SK-N-SH (cell line): ENCODE measurements at regions not wholly inside any gene's neighbourhood (a gene's known extent, or its start where the extent isn't known, plus 50 kb on each side); places are given as distances from the start of the nearest gene placed in this dataset.

Experiments
- CTCF ChIA-PET: fragments of 300-600, 350-600 bp; formaldehyde crosslinking; extraction: SDS; loops from one replicate; lab custom pipeline; 2021; lab: Yijun Ruan, JAX
- POLR2A ChIA-PET: fragments of 350-600 bp; sonication (Branson Sonifier 250); formaldehyde crosslinking; extraction: SDS; loops from one replicate; lab custom pipeline; 2020; ENCODE audit warnings: antibody characterized with exemption, inconsistent platforms; lab: Yijun Ruan, JAX
- DNase-seq: peaks from one replicate; pipeline ENCODE4 v3.0.0; 2012
- H2AFZ ChIP-seq: fragments of 200-600 bp; sonication (generic); 2 replicates; pipeline ENCODE4 v1.8.1; 2016; ENCODE audit warnings: antibody characterized with exemption, mild to moderate bottlenecking, low read depth
- H3F3A ChIP-seq: fragments of 200-600 bp; sonication (generic); replicated peaks from 2 replicates; pipeline ENCODE3; 2016; ENCODE audit warnings: antibody characterized with exemption, mild to moderate bottlenecking; ENCODE audit not compliant: insufficient read depth
- H3K27ac ChIP-seq, 2 experiments: fragments of 200-500 bp in 1 of 2; fragments of 200-600 bp in 1 of 2; sonication (Bioruptor generic) in 1 of 2; sonication (generic), shearing (Covaris generic) in 1 of 2; 2 replicates each; pipeline versions ENCODE4 v1.5.1 to v1.6.1; 2014 to 2016; ENCODE audit warnings: low read depth in 2 of 2, inconsistent platforms in 1 of 2, low read length in 1 of 2, mild to moderate bottlenecking in 1 of 2, mixed read lengths in 1 of 2
- H3K27me3 ChIP-seq: fragments of 200-600 bp; sonication (generic), shearing (Covaris generic); 2 replicates; pipeline ENCODE4 v1.6.1; 2016; ENCODE audit warnings: mixed run types; ENCODE audit not compliant: insufficient read depth
- H3K36me3 ChIP-seq, 2 experiments: fragments of 200-500 bp in 1 of 2; fragments of 200-600 bp in 1 of 2; sonication (Bioruptor generic) in 1 of 2; sonication (generic) in 1 of 2; replicated peaks in 1 of 2; 2 replicates each; pipeline versions ENCODE3 to v1.5.1; 2014 to 2016; ENCODE audit warnings: low read length in 1 of 2, mild to moderate bottlenecking in 1 of 2; ENCODE audit not compliant: insufficient read depth in 2 of 2, control insufficient read depth in 1 of 2
- H3K4me1 ChIP-seq, 2 experiments: fragments of 200-500 bp in 1 of 2; fragments of 200-600 bp in 1 of 2; sonication (Bioruptor generic) in 1 of 2; sonication (generic), shearing (Covaris generic) in 1 of 2; 2 replicates each; pipeline versions ENCODE4 v1.5.1 to v1.6.1; 2014 to 2016; ENCODE audit warnings: low read depth in 1 of 2, low read length in 1 of 2, mixed run types in 1 of 2; ENCODE audit not compliant: insufficient read depth in 2 of 2, control insufficient read depth in 1 of 2
- H3K4me2 ChIP-seq: fragments of 200-600 bp; sonication (generic), shearing (Covaris generic); 2 replicates; pipeline ENCODE4 v1.6.1; 2017; ENCODE audit warnings: mixed run types
- H3K4me3 ChIP-seq, 2 experiments: fragments of 200-500 bp in 1 of 2; fragments of 200-600 bp in 1 of 2; sonication (Bioruptor generic) in 1 of 2; sonication (generic), shearing (Covaris generic) in 1 of 2; 2 replicates each; pipeline versions ENCODE4 v1.5.1 to v1.8.1; 2014 to 2016; ENCODE audit warnings: low read depth in 2 of 2, inconsistent platforms in 1 of 2, low read length in 1 of 2, mild to moderate bottlenecking in 1 of 2, mixed read lengths in 1 of 2, moderate library complexity in 1 of 2
- H3K79me2 ChIP-seq: fragments of 200-600 bp; sonication (generic); 2 replicates; pipeline ENCODE4 v1.8.1; 2017; ENCODE audit warnings: mild to moderate bottlenecking; ENCODE audit not compliant: insufficient read depth
- H3K9ac ChIP-seq: fragments of 200-600 bp; sonication (generic); 2 replicates; pipeline ENCODE4 v1.6.1; 2017; ENCODE audit warnings: mixed run types
- H3K9me2 ChIP-seq: fragments of 200-600 bp; sonication (generic); 2 replicates; pipeline ENCODE4 v1.6.1; 2017; ENCODE audit warnings: mixed run types
- H3K9me3 ChIP-seq: fragments of 200-600 bp; sonication (generic); 2 replicates; pipeline ENCODE4 v1.6.1; 2017; ENCODE audit warnings: mixed run types, mild to moderate bottlenecking, moderate library complexity
- H4K20me1 ChIP-seq: fragments of 200-600 bp; sonication (generic); 2 replicates; pipeline ENCODE4 v1.6.1; 2017; ENCODE audit warnings: mild to moderate bottlenecking, mixed run types; ENCODE audit not compliant: insufficient read depth
- CHD2 ChIP-seq: fragments of 150-350 bp; IDR thresholded peaks from 2 replicates; pipeline ENCODE4 v1.6.1; 2018; ENCODE audit warnings: low read length; ENCODE audit not compliant: partially characterized antibody
- ELF1 ChIP-seq: IDR thresholded peaks from 2 replicates; pipeline ENCODE4 v1.4.0; 2012
- EZH2phosphoT487 ChIP-seq: fragments of 200-600 bp; sonication (generic); IDR thresholded peaks from 2 replicates; pipeline ENCODE4 v1.6.1; 2017; ENCODE audit warnings: low read depth, mixed run types, mild to moderate bottlenecking, antibody characterized with exemption, moderate library complexity, borderline replicate concordance
- GATA2 ChIP-seq: sonication (generic); formaldehyde crosslinking; IDR thresholded peaks from 2 replicates; pipeline ENCODE4 v1.5.0; 2020; ENCODE audit warnings: mild to moderate bottlenecking, missing genetic modification reagents
- JUND ChIP-seq: IDR thresholded peaks from 2 replicates; pipeline ENCODE4 v1.4.0; 2012
- MXI1 ChIP-seq: IDR thresholded peaks from 2 replicates; pipeline ENCODE4 v1.6.1; 2012; ENCODE audit warnings: mild to moderate bottlenecking, low read depth, low read length, improper control_type of control experiment
- RAD21 ChIP-seq: IDR thresholded peaks from 2 replicates; pipeline ENCODE4 v1.6.1; 2012; ENCODE audit warnings: mild to moderate bottlenecking, low read length
- RFX5 ChIP-seq: IDR thresholded peaks from 2 replicates; pipeline ENCODE4 v1.6.1; 2012; ENCODE audit warnings: mild to moderate bottlenecking, improper control_type of control experiment, low read length
- SIN3A ChIP-seq: IDR thresholded peaks from 2 replicates; pipeline ENCODE4 v1.6.1; 2012; ENCODE audit warnings: low read depth, mild to moderate bottlenecking, low read length, moderate library complexity, borderline replicate concordance
- SMC3 ChIP-seq: IDR thresholded peaks from 2 replicates; pipeline ENCODE4 v1.6.1; 2012; ENCODE audit warnings: low read depth, low read length, improper control_type of control experiment
- TAF1 ChIP-seq: IDR thresholded peaks from 2 replicates; pipeline ENCODE4 v1.6.1; 2012; ENCODE audit warnings: low read depth, mild to moderate bottlenecking, low read length, moderate library complexity, borderline replicate concordance
- YY1 ChIP-seq: IDR thresholded peaks from 2 replicates; pipeline ENCODE4 v1.4.0; 2012; ENCODE audit warnings: low read depth, mild to moderate bottlenecking
- WGBS: methylation state at CpG from one replicate; pipeline ENCODE4 v1.1.6; 2017; ENCODE audit warnings: low lambda C conversion rate; 5-methylcytosine and 5-hydroxymethylcytosine counted together
- TF ChIP-seq, protein P1 (sequence below): IDR thresholded peaks from 2 replicates; pipeline ENCODE4 v1.4.0; 2012; ENCODE audit warnings: low read depth, borderline replicate concordance
- TF ChIP-seq, protein P2 (sequence below): IDR thresholded peaks from 2 replicates; pipeline ENCODE4 v1.4.0; 2012; ENCODE audit warnings: low read depth, borderline replicate concordance
- TF ChIP-seq, protein P3 (sequence below): fragments of 200-600 bp; sonication (generic); IDR thresholded peaks from 2 replicates; pipeline ENCODE4 v1.6.1; 2017; ENCODE audit warnings: antibody characterized with exemption, mild to moderate bottlenecking, moderate library complexity
- TF ChIP-seq, protein P4 (sequence below): fragments of 150-350 bp; IDR thresholded peaks from 2 replicates; pipeline ENCODE4 v1.6.1; 2017; ENCODE audit warnings: antibody characterized with exemption, low read length, low read depth, borderline replicate concordance
- TF ChIP-seq, protein P5 (sequence below): fragments of 150-350 bp; IDR thresholded peaks from 2 replicates; pipeline ENCODE4 v1.6.1; 2016; ENCODE audit warnings: mild to moderate bottlenecking, low read depth, low read length

DNA sequence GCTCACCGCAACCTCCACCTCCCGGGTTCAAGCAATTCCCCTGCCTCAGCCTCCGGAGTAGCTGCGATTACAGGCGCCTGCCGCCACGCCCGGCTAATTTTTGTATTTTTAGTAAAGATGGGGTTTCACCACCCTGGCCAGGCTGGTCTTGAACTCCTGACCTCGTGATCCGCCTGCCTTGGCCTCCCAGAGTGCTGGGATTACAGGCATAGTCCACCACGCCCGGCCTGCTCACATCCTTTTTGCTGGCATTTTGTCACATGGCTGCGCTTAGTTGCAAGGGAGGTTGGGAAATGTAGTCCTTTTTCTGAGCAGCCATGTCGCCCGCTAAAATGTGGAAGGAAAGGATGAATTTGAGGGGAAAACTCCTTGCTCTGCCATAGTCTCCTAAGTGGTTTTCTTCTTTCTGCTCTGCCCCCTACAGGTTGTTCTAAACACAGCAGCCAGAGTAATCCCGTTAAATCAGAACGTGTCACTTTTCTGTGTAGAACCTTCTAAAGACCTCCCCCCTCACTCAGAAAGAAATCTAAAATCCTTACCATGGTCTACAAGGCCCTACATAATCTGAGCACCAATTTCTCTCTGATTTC, 57.8 kb upstream of the HSPA9 start:
- POLR2A ChIA-PET: no interaction called here
- H3K9ac ChIP-seq: no peak overlapping the region

More for the DNA sequence above, 57.8 kb upstream of the HSPA9 start:
- Histone ChIP-seq H3K9me2 (no peaks in the 10 kb centered on the region), H4K20me1 (no peaks in the 10 kb centered on the region), H3K79me2 (no peaks in the 10 kb centered on the region), H3K4me3 (no peak overlapping the region)
- TF ChIP-seq ELF1 (no peak), RFX5 (no peak; the same call in 1 of the 2 replicates), YY1 (peak; percentile 71; the same call in 1 of the 2 replicates), MXI1 (no peak), SIN3A (no peak), CHD2 (peak; percentile 21), RAD21 (peak; percentile 53), JUND (no peak), EZH2phosphoT487 (no peak), TAF1 (no peak), GATA2 (CRISPR knock-in tag) (no peak), SMC3 (no peak)
- TF ChIP-seq, protein P1, sequence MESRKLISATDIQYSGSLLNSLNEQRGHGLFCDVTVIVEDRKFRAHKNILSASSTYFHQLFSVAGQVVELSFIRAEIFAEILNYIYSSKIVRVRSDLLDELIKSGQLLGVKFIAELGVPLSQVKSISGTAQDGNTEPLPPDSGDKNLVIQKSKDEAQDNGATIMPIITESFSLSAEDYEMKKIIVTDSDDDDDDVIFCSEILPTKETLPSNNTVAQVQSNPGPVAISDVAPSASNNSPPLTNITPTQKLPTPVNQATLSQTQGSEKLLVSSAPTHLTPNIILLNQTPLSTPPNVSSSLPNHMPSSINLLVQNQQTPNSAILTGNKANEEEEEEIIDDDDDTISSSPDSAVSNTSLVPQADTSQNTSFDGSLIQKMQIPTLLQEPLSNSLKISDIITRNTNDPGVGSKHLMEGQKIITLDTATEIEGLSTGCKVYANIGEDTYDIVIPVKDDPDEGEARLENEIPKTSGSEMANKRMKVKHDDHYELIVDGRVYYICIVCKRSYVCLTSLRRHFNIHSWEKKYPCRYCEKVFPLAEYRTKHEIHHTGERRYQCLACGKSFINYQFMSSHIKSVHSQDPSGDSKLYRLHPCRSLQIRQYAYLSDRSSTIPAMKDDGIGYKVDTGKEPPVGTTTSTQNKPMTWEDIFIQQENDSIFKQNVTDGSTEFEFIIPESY: 0 out of 2 replicates have a peak, but pooled peaks have one; percentile 20
- TF ChIP-seq, protein P2, sequence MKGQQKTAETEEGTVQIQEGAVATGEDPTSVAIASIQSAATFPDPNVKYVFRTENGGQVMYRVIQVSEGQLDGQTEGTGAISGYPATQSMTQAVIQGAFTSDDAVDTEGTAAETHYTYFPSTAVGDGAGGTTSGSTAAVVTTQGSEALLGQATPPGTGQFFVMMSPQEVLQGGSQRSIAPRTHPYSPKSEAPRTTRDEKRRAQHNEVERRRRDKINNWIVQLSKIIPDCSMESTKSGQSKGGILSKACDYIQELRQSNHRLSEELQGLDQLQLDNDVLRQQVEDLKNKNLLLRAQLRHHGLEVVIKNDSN: peak; percentile 86
- TF ChIP-seq, protein P3, sequence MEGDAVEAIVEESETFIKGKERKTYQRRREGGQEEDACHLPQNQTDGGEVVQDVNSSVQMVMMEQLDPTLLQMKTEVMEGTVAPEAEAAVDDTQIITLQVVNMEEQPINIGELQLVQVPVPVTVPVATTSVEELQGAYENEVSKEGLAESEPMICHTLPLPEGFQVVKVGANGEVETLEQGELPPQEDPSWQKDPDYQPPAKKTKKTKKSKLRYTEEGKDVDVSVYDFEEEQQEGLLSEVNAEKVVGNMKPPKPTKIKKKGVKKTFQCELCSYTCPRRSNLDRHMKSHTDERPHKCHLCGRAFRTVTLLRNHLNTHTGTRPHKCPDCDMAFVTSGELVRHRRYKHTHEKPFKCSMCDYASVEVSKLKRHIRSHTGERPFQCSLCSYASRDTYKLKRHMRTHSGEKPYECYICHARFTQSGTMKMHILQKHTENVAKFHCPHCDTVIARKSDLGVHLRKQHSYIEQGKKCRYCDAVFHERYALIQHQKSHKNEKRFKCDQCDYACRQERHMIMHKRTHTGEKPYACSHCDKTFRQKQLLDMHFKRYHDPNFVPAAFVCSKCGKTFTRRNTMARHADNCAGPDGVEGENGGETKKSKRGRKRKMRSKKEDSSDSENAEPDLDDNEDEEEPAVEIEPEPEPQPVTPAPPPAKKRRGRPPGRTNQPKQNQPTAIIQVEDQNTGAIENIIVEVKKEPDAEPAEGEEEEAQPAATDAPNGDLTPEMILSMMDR: peak; percentile 47
- TF ChIP-seq, protein P4, sequence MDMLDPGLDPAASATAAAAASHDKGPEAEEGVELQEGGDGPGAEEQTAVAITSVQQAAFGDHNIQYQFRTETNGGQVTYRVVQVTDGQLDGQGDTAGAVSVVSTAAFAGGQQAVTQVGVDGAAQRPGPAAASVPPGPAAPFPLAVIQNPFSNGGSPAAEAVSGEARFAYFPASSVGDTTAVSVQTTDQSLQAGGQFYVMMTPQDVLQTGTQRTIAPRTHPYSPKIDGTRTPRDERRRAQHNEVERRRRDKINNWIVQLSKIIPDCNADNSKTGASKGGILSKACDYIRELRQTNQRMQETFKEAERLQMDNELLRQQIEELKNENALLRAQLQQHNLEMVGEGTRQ: peak; percentile 29; the same call in 1 of the 2 replicates
- TF ChIP-seq, protein P5, sequence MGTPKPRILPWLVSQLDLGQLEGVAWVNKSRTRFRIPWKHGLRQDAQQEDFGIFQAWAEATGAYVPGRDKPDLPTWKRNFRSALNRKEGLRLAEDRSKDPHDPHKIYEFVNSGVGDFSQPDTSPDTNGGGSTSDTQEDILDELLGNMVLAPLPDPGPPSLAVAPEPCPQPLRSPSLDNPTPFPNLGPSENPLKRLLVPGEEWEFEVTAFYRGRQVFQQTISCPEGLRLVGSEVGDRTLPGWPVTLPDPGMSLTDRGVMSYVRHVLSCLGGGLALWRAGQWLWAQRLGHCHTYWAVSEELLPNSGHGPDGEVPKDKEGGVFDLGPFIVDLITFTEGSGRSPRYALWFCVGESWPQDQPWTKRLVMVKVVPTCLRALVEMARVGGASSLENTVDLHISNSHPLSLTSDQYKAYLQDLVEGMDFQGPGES: no peak
- TF ChIP-seq, all 33 proteins: peak for 7
- Histone ChIP-seq H2AFZ (no peak overlapping the region), H3K36me3 (no peaks in the 10 kb centered on the region), H3K4me2 (no peak overlapping the region), H3K27me3 (no peaks in the 10 kb centered on the region), H3K9me3 (no peaks in the 10 kb centered on the region), H3F3A (no peaks in the 10 kb centered on the region), H3K27ac (no peak overlapping the region), H3K4me1 (peaks cover 0 to 14% of the 10 kb centered on the region in 2 experiments; a peak in 1 of 4 replicates)
- WGBS: 72% methylated on average over 17 of the region's 17 CpGs
- peak; percentile 69 for DNase-seq
- CTCF ChIA-PET: interaction anchor here (0.6 to 2.8 kb wide), 7 partner anchors 10 to 72 kb away, joined by 3 to 12 read pairs (median 3); partner anchors contain the start of gene HSPA9
